ENCODE measurements at regions not wholly inside any gene's neighbourhood (a gene's known extent, or its start where the extent isn't known, plus 50 kb on each side); places are given as distances from the start of the nearest gene placed in this dataset.

- 88 to 90% methylated on average over 2 of the region's 2 CpGs for WGBS, 2 donors
- intact Hi-C loops (cut with DNase I; ENCODE audit: low total_unique reads): no loop called here
- TF ChIP-seq POLR2A (IDR thresholded peaks at IDR 0.05): no peak
- no peak for TF ChIP-seq CTCF (IDR thresholded peaks at IDR 0.05)
Measured at GRCh38 chr1:101730559-101730958, 266.2 kb downstream of the OLFM3 start.

GRCh38 chr1:101732261-101732660 lies 264.5 kb downstream of the OLFM3 start:
- TF ChIP-seq POLR2A (IDR thresholded peaks at IDR 0.05): no peak
- TF ChIP-seq CTCF (IDR thresholded peaks at IDR 0.05): no peak
- DNase-seq (ENCODE audit: low spot score in 2 of 2): no peak
- 87 to 91% methylated on average over 2 of the region's 2 CpGs for WGBS, 2 donors
- H3K4me3 ChIP-seq (ENCODE audit: low read depth, poor library complexity, severe bottlenecking): no peak overlapping the region
- intact Hi-C loops (cut with DNase I; ENCODE audit: low total_unique reads): no loop called here

More at GRCh38 chr1:101730559-101730958, 266.2 kb downstream of the OLFM3 start:
- DNase-seq (ENCODE audit: low spot score in 2 of 2): no peak
- H3K4me3 ChIP-seq (ENCODE audit: low read depth, poor library complexity, severe bottlenecking): no peak overlapping the region

GRCh38 chr1:101733340-101733739 lies 263.4 kb downstream of the OLFM3 start:
- intact Hi-C loops (cut with DNase I; ENCODE audit: low total_unique reads): no loop called here
- TF ChIP-seq CTCF (IDR thresholded peaks at IDR 0.05) (no peak), POLR2A (IDR thresholded peaks at IDR 0.05) (no peak)
- DNase-seq (ENCODE audit: low spot score in 2 of 2): no peak
- no peak overlapping the region for H3K4me3 ChIP-seq (ENCODE audit: low read depth, poor library complexity, severe bottlenecking)

GRCh38 chr1:101738475-101738874 lies 258.3 kb downstream of the OLFM3 start:
- TF ChIP-seq CTCF (IDR thresholded peaks at IDR 0.05) (no peak), POLR2A (IDR thresholded peaks at IDR 0.05) (no peak)
- H3K4me3 ChIP-seq (ENCODE audit: low read depth, poor library complexity, severe bottlenecking): no peak overlapping the region
- intact Hi-C loops (cut with DNase I; ENCODE audit: low total_unique reads): no loop called here

GRCh38 chr1:101739146-101739545 lies 257.6 kb downstream of the OLFM3 start:
- intact Hi-C loops (cut with DNase I; ENCODE audit: low total_unique reads): no loop called here
- H3K4me3 ChIP-seq (ENCODE audit: low read depth, poor library complexity, severe bottlenecking): no peak overlapping the region
- WGBS, 2 donors: 83 to 88% methylated on average over 6 of the region's 6 CpGs
- TF ChIP-seq CTCF (IDR thresholded peaks at IDR 0.05): no peak
- no peak for TF ChIP-seq POLR2A (IDR thresholded peaks at IDR 0.05)
- no peak for DNase-seq (ENCODE audit: low spot score in 2 of 2)

More at GRCh38 chr1:101738475-101738874, 258.3 kb downstream of the OLFM3 start:
- 75 to 85% methylated on average over 1 of the region's 1 CpG for WGBS, 2 donors
- DNase-seq (ENCODE audit: low spot score in 2 of 2): no peak

- intact Hi-C loops (cut with DNase I; ENCODE audit: low total_unique reads): no loop called here
- DNase-seq (ENCODE audit: low spot score in 2 of 2): no peak
- H3K4me3 ChIP-seq (ENCODE audit: low read depth, poor library complexity, severe bottlenecking): no peak overlapping the region
- 69% methylated on average over 1 of the region's 1 CpG for WGBS, 2 donors
- TF ChIP-seq CTCF (IDR thresholded peaks at IDR 0.05) (no peak), POLR2A (IDR thresholded peaks at IDR 0.05) (no peak)
Measured at GRCh38 chr1:101739826-101740330, 256.8 kb downstream of the OLFM3 start.

All from lower leg skin (tissue), 4 donors.